Gastrocnemius medialis (tissue), 4 donors: ENCODE measurements at regions not wholly inside any gene's neighbourhood (a gene's known extent, or its start where the extent isn't known, plus 50 kb on each side); places are given as distances from the start of the nearest gene placed in this dataset.

Experiments used
- ATAC-seq, 2 donors: fragments of 150-250 bp; one replicate each; pipeline ENCODE4 v1.9.1; 2016
- DNase-seq, 2 donors: peaks; one replicate each; pipeline ENCODE4 v3.0.0-alpha.2; 2019
- H3K27ac ChIP-seq, 4 donors: fragments of 200-600 bp; sonication (generic); 1 replicate in 1 of 4; 2 replicates in 3 of 4; pipeline ENCODE4 v1.5.1; 2016 to 2018; ENCODE audit warnings: mild to moderate bottlenecking in 2 of 4, moderate library complexity in 1 of 4
- H3K27me3 ChIP-seq, 3 donors: fragments of 200-600 bp; sonication (generic) in 2 of 3; 1 replicate in 1 of 3; 2 replicates in 2 of 3; pipeline versions ENCODE4 v1.5.1 to v1.6.0; 2016 to 2019; ENCODE audit warnings: mild to moderate bottlenecking in 1 of 3, moderate library complexity in 1 of 3
- H3K36me3 ChIP-seq, 2 donors: fragments of 200-600 bp; sonication (generic) in 1 of 2; one replicate each; pipeline ENCODE4 v1.5.1; 2017 to 2018
- H3K4me1 ChIP-seq, 2 donors: fragments of 200-600 bp; sonication (generic) in 1 of 2; one replicate each; pipeline ENCODE4 v1.5.1; 2016 to 2017; ENCODE audit warnings: mild to moderate bottlenecking in 2 of 2
- H3K4me3 ChIP-seq, 4 donors: fragments of 200-600 bp; sonication (generic) in 3 of 4; 1 replicate in 1 of 4; 2 replicates in 3 of 4; pipeline ENCODE4 v1.5.1; 2016 to 2019; ENCODE audit warnings: mild to moderate bottlenecking in 2 of 4
- H3K9me3 ChIP-seq, 3 donors: fragments of 200-600 bp; sonication (generic) in 2 of 3; 1 replicate in 1 of 3; 2 replicates in 2 of 3; pipeline ENCODE4 v1.5.1; 2016 to 2019
- CTCF ChIP-seq, 5 experiments: fragments of 450-650 bp in 3 of 5; fragments of 200-600 bp in 2 of 5; sonication (generic) in 2 of 5; IDR thresholded peaks in 4 of 5; conservative IDR thresholded peaks in 1 of 5; 1 replicate in 4 of 5; 2 replicates in 1 of 5; pipeline ENCODE4 v1.5.1; 2016 to 2019; ENCODE audit warnings: antibody characterized with exemption in 5 of 5, mild to moderate bottlenecking in 3 of 5, moderate library complexity in 3 of 5
- POLR2A ChIP-seq, 2 donors: fragments of 450-650 bp; IDR thresholded peaks; one replicate each; pipeline ENCODE4 v1.6.1; 2017; ENCODE audit warnings: antibody characterized with exemption in 2 of 2, mild to moderate bottlenecking in 2 of 2, moderate library complexity in 2 of 2
- in situ Hi-C, 4 donors: fragments of 200-750 bp; cut with MboI; loops; one replicate each; pipeline versions ENCODE4 v1.15.0 to v1.8.0; 2017; ENCODE audit warnings: low sequenced_read_pairs in 4 of 4
- intact Hi-C: fragments of 100-400 bp; cut with DNase I; formaldehyde crosslinking; loops from one replicate; pipeline ENCODE4 v1.15.1; 2023; ENCODE audit warnings: low total_unique reads

GRCh38 chr20:52589251-52589812 lies 382.8 kb upstream of the TSHZ2 start:
- no peaks in the 10 kb centered on the region for H3K4me1 ChIP-seq
- no peak overlapping the region for H3K4me3 ChIP-seq
- H3K27ac ChIP-seq, result no peak overlapping the region
- no peaks in the 10 kb centered on the region for H3K9me3 ChIP-seq
- in situ Hi-C loops (no loop called here), intact Hi-C loops (no loop called here)
- no peak for ATAC-seq
- TF ChIP-seq CTCF (IDR thresholded peaks at IDR 0.05 in 4 of 5, conservative IDR thresholded peaks at IDR 0.05 in 1 of 5), result no peak
- TF ChIP-seq POLR2A (IDR thresholded peaks at IDR 0.05), result no peak
- DNase-seq, result no peak
- H3K27me3 ChIP-seq, result no peaks in the 10 kb centered on the region
- H3K36me3 ChIP-seq, result no peaks in the 10 kb centered on the region

- Histone ChIP-seq H3K4me3 (no peak overlapping the region), H3K27me3 (no peaks in the 10 kb centered on the region), H3K36me3 (no peaks in the 10 kb centered on the region), H3K4me1 (no peaks in the 10 kb centered on the region), H3K9me3 (no peaks in the 10 kb centered on the region), H3K27ac (no peak overlapping the region)
- TF ChIP-seq CTCF (IDR thresholded peaks at IDR 0.05 in 4 of 5, conservative IDR thresholded peaks at IDR 0.05 in 1 of 5) (no peak), POLR2A (IDR thresholded peaks at IDR 0.05) (no peak)
- intact Hi-C loops, result no loop called here
- in situ Hi-C loops, result no loop called here
- DNase-seq, result no peak
- no peak for ATAC-seq
Observed at GRCh38 chr20:52586660-52587059, 385.5 kb upstream of the TSHZ2 start.

- ATAC-seq (no peak), DNase-seq (no peak)
- Histone ChIP-seq H3K36me3 (no peaks in the 10 kb centered on the region), H3K27me3 (no peaks in the 10 kb centered on the region), H3K27ac (no peak overlapping the region), H3K4me1 (no peaks in the 10 kb centered on the region), H3K9me3 (no peaks in the 10 kb centered on the region), H3K4me3 (no peak overlapping the region)
- TF ChIP-seq POLR2A (IDR thresholded peaks at IDR 0.05) (no peak), CTCF (IDR thresholded peaks at IDR 0.05 in 4 of 5, conservative IDR thresholded peaks at IDR 0.05 in 1 of 5) (no peak)
- in situ Hi-C loops, result no loop called here
- intact Hi-C loops, result no loop called here
Observed at GRCh38 chr20:52585333-52585732, 386.8 kb upstream of the TSHZ2 start.

GRCh38 chr20:52578559-52578958 lies 387.0 kb upstream of the ZFP64 start:
- H3K36me3 ChIP-seq, result no peaks in the 10 kb centered on the region
- no peak overlapping the region for H3K4me3 ChIP-seq
- in situ Hi-C loops, result no loop called here
- DNase-seq (no peak), ATAC-seq (no peak)
- TF ChIP-seq POLR2A (IDR thresholded peaks at IDR 0.05), result no peak
- no peak for TF ChIP-seq CTCF (IDR thresholded peaks at IDR 0.05 in 4 of 5, conservative IDR thresholded peaks at IDR 0.05 in 1 of 5)
- intact Hi-C loops, result no loop called here
- no peak overlapping the region for H3K27ac ChIP-seq
- H3K9me3 ChIP-seq, result no peaks in the 10 kb centered on the region
- no peaks in the 10 kb centered on the region for H3K27me3 ChIP-seq
- H3K4me1 ChIP-seq, result no peaks in the 10 kb centered on the region

- Histone ChIP-seq H3K4me3 (no peak overlapping the region), H3K9me3 (no peaks in the 10 kb centered on the region), H3K4me1 (no peaks in the 10 kb centered on the region), H3K36me3 (no peaks in the 10 kb centered on the region), H3K27me3 (no peaks in the 10 kb centered on the region), H3K27ac (no peak overlapping the region)
- ATAC-seq, result no peak
- DNase-seq, result no peak
- intact Hi-C loops, result no loop called here
- no peak for TF ChIP-seq POLR2A (IDR thresholded peaks at IDR 0.05)
- no peak for TF ChIP-seq CTCF (IDR thresholded peaks at IDR 0.05 in 4 of 5, conservative IDR thresholded peaks at IDR 0.05 in 1 of 5)
- in situ Hi-C loops, result no loop called here
Observed at GRCh38 chr20:52577696-52578095, 386.1 kb upstream of the ZFP64 start.
